HG03108 (cell line): ENCODE measurements at regions not wholly inside any gene's neighbourhood (a gene's known extent, or its start where the extent isn't known, plus 50 kb on each side); places are given as distances from the start of the nearest gene placed in this dataset.
"Not testable (repeated sequence)": the region's sequence is repeated elsewhere in the genome, so short reads cannot be mapped to it uniquely, and the experiment has no call there.

Source experiments
- ATAC-seq: cut with Tn5 transposase; IDR thresholded peaks from one replicate; pipeline ENCODE4 v1.9.1; 2021; ENCODE audit warnings: moderate library complexity; ENCODE audit not compliant: unreplicated experiment

GRCh38 chr1:229856009-229856650 lies 210.9 kb upstream of the GALNT2 start:
- ATAC-seq = peak; percentile 95

GRCh38 chr1:229857585-229857984 lies 209.5 kb upstream of the GALNT2 start:
- no peak for ATAC-seq

- ATAC-seq = no peak
These were observed 208.0 kb upstream of the GALNT2 start for GRCh38 chr1:229859026-229859425.

GRCh38 chr1:229860926-229861325 lies 206.1 kb upstream of the GALNT2 start:
- no peak for ATAC-seq

- ATAC-seq = no peak
These were observed 204.8 kb upstream of the GALNT2 start for GRCh38 chr1:229862017-229862774.

GRCh38 chr1:229863651-229864545 lies 203.1 kb upstream of the GALNT2 start:
- ATAC-seq = no peak

GRCh38 chr1:229864686-229865230 lies 202.3 kb upstream of the GALNT2 start:
- no peak for ATAC-seq

GRCh38 chr1:229865321-229865720 lies 201.7 kb upstream of the GALNT2 start:
- ATAC-seq = not testable (repeated sequence)

- no peak for ATAC-seq
These were observed 199.3 kb upstream of the GALNT2 start for GRCh38 chr1:229867726-229868125.

GRCh38 chr1:229869240-229869639 lies 197.8 kb upstream of the GALNT2 start:
- ATAC-seq = no peak

- ATAC-seq = no peak
These were observed 197.4 kb upstream of the GALNT2 start for GRCh38 chr1:229869687-229870086.

GRCh38 chr1:229870381-229870780 lies 196.7 kb upstream of the GALNT2 start:
- ATAC-seq = no peak

GRCh38 chr1:229871078-229871676 lies 195.9 kb upstream of the GALNT2 start:
- no peak for ATAC-seq

- ATAC-seq = no peak
These were observed 192.9 kb upstream of the GALNT2 start for GRCh38 chr1:229874136-229874535.

- no peak for ATAC-seq
These were observed 192.4 kb upstream of the GALNT2 start for GRCh38 chr1:229874609-229875008.

- no peak for ATAC-seq
These were observed 192.0 kb upstream of the GALNT2 start for GRCh38 chr1:229875086-229875485.

GRCh38 chr1:229879746-229880145 lies 187.3 kb upstream of the GALNT2 start:
- no peak for ATAC-seq

GRCh38 chr1:229880271-229881170 lies 186.5 kb upstream of the GALNT2 start:
- ATAC-seq = no peak

GRCh38 chr1:229882621-229883020 lies 184.4 kb upstream of the GALNT2 start:
- ATAC-seq = no peak
